ENCODE measurements at regions not wholly inside any gene's neighbourhood (a gene's known extent, or its start where the extent isn't known, plus 50 kb on each side); places are given as distances from the start of the nearest gene placed in this dataset.

DNA sequence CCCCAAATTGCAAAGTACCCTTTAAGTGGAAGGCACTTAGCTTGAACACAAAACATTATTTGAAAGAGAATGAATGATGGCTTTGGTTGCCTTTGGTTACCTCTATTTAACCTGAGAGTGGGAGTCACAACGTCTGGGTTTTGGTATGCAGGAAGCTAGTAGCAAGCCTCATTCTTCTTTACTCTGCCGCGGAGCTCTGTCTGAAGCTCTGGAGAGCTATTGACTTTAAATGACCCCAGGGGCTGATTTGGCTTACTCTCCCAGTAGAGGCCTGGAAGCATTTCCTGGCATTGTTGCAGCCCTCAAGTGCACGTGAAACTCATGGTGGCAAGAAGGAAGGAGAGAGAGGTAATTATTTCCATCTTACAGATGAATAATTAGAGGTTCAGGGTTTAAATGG, 81.8 kb upstream of the MAGEA4 start:
- DNase-seq (ENCODE audit: low read depth, low spot score): no peak
- ChIA-PET CTCF (no interaction called here), POLR2A (no interaction called here)

DNA sequence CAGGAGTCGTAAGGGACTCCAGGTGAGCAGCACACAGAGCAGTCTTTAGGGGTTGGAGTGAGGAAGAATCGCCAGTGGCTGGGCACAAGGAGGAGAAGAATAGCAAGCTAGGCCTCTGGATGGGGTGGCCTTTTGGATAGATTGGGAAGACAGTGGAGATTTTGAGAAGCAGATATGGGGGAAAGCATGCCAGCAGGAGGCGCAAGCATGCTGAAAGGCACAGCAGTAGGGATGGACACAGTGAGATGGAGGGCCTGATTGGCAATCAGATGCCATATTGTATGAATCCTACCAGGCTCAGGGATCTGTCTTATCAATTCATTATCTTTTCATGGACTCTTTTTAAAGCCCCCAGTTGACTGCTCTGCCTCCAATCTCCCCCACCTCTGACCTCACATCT, 60.4 kb upstream of the MAGEA4 start:
- no peak overlapping the region for H3K4me3 ChIP-seq (ENCODE audit: low read depth, low read length)
- CTCF ChIA-PET: no interaction called here
- TF ChIP-seq, protein P1, sequence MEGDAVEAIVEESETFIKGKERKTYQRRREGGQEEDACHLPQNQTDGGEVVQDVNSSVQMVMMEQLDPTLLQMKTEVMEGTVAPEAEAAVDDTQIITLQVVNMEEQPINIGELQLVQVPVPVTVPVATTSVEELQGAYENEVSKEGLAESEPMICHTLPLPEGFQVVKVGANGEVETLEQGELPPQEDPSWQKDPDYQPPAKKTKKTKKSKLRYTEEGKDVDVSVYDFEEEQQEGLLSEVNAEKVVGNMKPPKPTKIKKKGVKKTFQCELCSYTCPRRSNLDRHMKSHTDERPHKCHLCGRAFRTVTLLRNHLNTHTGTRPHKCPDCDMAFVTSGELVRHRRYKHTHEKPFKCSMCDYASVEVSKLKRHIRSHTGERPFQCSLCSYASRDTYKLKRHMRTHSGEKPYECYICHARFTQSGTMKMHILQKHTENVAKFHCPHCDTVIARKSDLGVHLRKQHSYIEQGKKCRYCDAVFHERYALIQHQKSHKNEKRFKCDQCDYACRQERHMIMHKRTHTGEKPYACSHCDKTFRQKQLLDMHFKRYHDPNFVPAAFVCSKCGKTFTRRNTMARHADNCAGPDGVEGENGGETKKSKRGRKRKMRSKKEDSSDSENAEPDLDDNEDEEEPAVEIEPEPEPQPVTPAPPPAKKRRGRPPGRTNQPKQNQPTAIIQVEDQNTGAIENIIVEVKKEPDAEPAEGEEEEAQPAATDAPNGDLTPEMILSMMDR (IDR thresholded peaks at IDR 0.05; ENCODE audit: insufficient read depth, low read length, missing control alignments): no peak
- POLR2A ChIA-PET: no interaction called here
- DNase-seq (ENCODE audit: low read depth, low spot score): no peak

More for the DNA sequence above, 81.8 kb upstream of the MAGEA4 start:
- TF ChIP-seq, protein P1 (IDR thresholded peaks at IDR 0.05; ENCODE audit: insufficient read depth, low read length, missing control alignments): no peak
- H3K4me3 ChIP-seq (ENCODE audit: low read depth, low read length): no peak overlapping the region

DNA sequence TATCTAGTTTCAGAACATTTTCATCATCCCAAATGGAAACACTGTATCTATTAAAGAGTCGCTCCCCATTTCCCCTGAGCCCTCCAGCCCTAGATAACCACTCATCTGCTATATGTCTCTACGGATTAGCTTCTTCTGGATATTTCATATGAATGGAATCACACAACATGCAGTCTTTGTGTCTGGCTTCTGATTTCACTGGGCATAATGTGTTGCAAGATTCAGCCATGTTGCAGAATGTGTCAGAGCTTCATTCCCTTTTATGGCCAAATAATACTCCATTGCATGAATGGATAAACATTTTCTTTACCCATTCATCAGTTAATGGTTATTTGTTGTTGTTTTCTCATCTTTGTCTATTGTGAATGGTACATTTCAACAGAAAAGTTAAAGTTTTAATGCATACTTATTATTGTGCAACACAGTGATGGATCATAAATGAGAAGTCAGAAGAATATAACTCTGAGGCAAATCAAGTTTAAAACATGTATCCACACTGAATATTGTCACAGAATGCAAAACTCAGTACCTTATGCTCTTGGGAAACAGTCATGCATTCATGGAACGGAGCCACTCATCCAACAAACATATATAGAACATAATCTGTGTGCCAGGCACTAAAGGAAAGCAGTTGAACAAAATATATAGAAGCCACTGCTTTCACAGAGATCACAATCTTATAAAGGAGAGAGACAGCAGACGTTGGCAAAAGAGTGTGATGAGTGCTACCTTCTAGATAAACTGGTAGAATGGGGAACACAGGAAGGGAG, 57.8 kb upstream of the MAGEA4 start:
- TF ChIP-seq, protein P1 (IDR thresholded peaks at IDR 0.05; ENCODE audit: insufficient read depth, low read length, missing control alignments): no peak
- CTCF ChIA-PET: no interaction called here
- no peak for DNase-seq (ENCODE audit: low read depth, low spot score)
- POLR2A ChIA-PET: no interaction called here
- no peak overlapping the region for H3K4me3 ChIP-seq (ENCODE audit: low read depth, low read length)

DNA sequence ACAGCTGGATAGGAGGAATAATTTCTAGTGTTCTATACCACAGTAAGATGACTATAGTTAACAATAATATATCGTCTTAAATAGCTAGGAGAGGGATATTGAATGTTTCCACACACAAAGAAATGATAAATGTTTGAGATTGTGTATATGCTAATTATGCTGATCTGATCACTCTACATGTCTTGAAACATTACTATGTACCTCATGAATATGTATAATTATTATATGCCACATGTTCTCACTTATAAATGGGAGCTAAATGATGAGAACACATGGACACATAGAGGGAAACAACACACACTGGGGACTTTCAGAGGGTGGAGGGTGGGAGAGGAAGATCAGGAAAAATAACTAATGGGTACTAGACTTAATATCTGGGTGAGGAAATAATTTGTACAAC, 53.2 kb upstream of the MAGEA4 start:
- H3K4me3 ChIP-seq (ENCODE audit: low read depth, low read length): no peak overlapping the region
- DNase-seq (ENCODE audit: low read depth, low spot score): no peak
- ChIA-PET CTCF (no interaction called here), POLR2A (no interaction called here)
- TF ChIP-seq, protein P1 (IDR thresholded peaks at IDR 0.05; ENCODE audit: insufficient read depth, low read length, missing control alignments): no peak

DNA sequence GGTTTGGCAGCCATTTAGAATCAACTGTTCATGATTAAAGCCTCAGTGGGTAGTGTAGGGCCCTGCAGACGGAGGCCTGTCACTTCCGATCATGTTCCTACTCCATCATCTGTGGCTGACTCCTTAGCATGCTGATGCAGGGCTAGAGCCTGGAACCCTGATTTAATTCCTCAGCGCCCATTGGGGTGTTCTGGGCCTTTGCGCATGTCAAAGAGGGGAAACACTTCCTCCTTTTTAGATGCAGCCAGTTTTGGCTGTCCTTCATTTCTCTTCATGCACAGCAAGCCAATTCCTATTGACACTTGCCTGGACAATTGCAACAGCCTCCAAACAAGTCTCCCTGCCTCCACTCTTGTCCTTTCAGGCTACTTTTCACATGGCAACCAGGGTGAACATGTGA, 51.9 kb upstream of the MAGEA4 start:
- ChIA-PET CTCF (no interaction called here), POLR2A (no interaction called here)
- no peak overlapping the region for H3K4me3 ChIP-seq (ENCODE audit: low read depth, low read length)
- TF ChIP-seq, protein P1 (IDR thresholded peaks at IDR 0.05; ENCODE audit: insufficient read depth, low read length, missing control alignments): no peak
- no peak for DNase-seq (ENCODE audit: low read depth, low spot score)
